GM23248 (cell line): ENCODE measurements at regions not wholly inside any gene's neighbourhood (a gene's known extent, or its start where the extent isn't known, plus 50 kb on each side); places are given as distances from the start of the nearest gene placed in this dataset.

ENCODE experiments used
- EZH2 ChIP-seq: fragments of 200-600 bp; sonication (generic); IDR thresholded peaks from 2 replicates; pipeline ENCODE4 v1.6.1; 2018; ENCODE audit warnings: antibody characterized with exemption, mild to moderate bottlenecking; ENCODE audit not compliant: insufficient read depth, poor library complexity, severe bottlenecking
- EZH2phosphoT487 ChIP-seq: fragments of 200-600 bp; sonication (generic); IDR thresholded peaks from 2 replicates; pipeline ENCODE4 v1.6.1; 2018; ENCODE audit warnings: antibody characterized with exemption, moderate library complexity, mild to moderate bottlenecking, low read depth; ENCODE audit not compliant: insufficient read depth

DNA sequence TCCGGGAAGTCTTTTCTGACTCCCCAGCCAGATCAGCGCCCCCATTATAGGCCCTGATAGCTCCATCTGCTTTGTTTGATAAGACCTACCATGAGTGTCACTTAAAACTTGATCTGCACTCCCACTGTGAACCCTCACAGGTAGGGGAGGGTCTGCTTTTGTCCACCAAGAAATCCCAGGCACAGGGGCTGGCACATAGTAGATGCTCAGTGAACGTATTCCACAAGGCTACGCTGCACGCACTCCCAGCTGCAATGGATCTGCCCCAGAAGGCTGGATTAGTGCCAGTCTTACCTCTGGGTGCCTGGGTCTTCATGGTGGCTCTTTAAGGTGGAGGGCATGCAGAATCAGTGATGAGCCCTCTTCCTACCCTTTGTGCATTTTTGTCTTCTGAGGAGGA is 447.1 kb downstream of the PTPRU start:
- TF ChIP-seq EZH2phosphoT487: no peak
- TF ChIP-seq EZH2: no peak
